Putamen (tissue), 1 donor: ENCODE measurements at regions not wholly inside any gene's neighbourhood (a gene's known extent, or its start where the extent isn't known, plus 50 kb on each side); places are given as distances from the start of the nearest gene placed in this dataset.

Experiments
- DNase-seq: peaks from one replicate; pipeline ENCODE4 v3.0.0-alpha.2; 2016; ENCODE audit warnings: low spot score

DNA sequence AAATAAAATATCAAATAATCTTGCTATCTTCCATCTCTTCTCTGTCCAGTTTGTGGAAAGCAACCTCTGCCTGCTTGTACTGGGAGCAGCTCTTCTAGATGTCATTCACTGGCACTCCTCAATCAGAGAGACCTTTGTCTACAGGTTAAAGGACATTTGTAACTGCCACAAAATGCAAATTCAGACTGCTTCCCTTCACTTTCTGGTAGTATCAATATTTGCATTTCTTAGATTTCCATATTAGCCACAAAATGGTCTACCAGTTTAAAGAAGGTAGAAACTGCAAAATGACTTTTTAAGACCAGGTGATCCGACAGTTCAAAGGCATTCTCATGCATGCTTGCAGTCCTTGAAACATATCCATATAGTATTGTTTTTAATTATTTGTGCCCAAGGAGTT, 51.7 kb upstream of the RCN1 start:
- no peak for DNase-seq

DNA sequence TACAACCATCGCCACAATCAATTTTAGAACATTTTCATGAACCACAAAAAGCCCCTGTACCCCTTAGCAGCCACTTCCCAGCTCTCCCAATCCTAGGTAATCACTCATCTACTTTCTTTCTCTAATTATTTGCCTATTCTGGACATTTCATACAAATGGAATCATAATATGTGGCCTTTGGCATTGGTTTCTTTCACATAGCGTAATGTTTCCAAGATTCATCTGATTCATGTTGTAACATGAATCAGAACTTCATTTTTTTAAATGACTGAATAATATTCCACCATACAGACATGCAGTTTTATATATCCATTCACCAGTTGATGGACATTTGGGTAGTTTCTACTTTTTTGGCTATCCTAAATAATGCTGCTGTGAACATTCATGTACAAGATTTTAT, 56.2 kb upstream of the RCN1 start:
- DNase-seq: no peak

DNA sequence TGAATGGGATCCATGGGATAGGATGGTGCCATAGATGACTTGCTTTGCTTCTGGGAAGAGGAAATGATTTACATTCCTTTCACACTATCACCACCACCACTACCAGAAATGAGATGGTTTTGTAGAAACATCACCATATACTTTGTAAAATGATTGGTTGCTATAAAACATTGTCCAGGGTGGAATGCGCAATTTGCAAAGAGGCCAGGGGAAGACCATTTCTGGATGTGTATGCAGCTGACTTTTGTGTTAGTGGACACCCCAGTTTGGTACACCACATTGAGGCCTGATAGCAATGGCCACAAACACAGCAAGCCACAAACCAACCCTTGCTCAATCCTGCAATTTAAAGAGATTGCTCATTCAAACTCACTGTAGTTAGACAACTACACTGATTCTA, 56.7 kb upstream of the RCN1 start:
- no peak for DNase-seq

DNA sequence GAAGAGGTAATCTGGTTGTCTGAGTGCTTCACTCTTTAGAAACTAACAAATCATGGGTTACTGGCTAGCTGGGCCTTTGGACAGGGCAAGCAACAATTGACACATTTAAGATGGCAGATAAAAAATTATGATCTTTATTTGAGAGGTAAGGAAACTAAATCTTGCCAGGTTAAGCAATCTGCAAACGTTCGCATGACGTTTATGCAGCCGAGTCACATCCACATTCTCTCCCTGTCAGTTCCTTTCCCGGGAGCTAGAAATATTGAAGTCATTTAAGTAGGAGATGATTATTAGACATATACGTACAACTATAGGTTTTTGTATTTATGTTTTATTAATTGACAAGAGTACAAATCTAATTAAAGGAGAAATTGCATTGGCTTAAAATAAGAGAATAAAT, 57.4 kb upstream of the RCN1 start:
- no peak for DNase-seq

DNA sequence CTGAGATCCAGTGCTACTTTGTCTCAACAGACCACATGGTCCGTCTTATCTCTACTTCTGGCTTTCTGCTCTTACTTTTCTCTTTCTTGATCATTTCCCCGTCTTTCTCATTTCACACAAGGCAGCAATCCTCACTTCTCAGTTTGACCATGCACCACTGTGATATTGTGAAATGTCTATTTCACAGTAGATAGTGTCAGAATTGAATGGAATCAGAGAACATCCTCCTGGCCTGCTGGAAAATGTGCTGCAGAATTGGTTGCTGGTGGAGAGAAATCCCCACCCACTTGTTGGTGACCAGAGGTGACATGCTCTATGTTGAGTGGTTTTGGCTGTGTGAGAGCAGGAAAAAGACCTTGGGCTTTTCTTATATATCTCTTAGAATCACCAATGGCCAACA, 57.8 kb upstream of the RCN1 start:
- no peak for DNase-seq

DNA sequence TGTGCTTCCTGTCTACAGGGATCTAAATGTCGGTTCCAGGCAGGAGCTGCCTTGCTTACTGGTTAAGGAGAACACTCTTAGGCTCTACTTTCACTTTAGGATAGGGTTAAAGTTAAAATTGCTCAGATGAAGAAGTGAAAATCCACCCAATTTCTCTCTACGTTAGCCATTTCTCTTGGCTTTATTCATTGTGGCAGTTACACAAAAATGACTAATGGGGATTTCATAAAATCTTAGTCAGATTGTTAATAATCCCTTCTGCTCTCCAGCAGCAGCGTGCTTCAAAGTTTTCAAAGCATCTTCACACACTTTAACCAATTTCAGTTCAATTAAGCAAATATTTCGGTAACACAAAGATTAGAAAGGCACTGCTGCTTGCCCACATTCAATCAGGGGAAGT, 58.4 kb upstream of the RCN1 start:
- no peak for DNase-seq

DNA sequence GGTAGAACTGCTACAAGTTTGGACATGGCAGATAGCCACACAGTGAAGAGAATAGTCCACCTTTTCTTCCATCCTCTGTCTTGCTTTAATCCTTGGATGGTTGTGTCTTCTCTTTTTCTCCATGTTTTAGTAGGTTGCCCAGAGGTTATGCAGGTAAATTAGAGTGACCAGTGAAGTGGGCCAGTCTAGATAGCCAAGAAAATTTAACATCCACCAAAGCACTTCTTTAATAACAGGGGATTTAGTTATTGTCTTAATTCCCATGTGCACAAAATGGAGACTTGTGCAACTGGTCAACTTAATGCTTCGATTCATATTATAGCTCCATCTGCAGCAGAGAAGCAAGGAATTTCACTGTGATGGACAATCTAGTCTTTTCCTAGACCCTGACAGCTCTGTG, 58.8 kb upstream of the RCN1 start:
- DNase-seq: no peak

DNA sequence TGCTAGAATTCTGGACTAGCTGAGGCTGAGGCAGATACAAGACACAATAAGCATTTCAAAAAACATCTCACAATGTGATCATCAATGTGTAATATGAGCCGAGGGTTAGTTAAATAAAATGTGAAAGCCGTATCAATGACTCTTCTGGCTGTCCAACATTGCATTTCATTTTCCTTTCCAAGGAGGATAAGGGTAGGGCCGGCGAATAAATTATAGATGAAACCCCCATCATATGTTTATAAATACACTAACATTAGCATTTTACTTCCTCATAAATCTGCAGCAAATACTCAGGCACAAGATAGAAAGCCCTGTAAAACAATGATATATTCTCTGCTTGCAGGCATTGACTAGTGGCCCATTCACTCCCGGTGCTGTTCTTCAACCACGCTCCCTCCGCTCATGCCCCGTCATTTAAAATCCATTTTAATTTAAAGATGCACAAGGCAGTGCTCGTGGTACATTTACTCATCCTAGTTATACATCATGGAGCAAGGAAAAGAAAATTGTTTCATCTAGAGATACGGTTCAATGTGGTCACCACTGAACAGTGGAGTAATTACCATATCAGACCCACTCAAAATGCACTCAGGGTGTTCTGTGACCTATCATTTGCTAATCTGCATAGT, 59.9 kb upstream of the RCN1 start:
- no peak for DNase-seq

DNA sequence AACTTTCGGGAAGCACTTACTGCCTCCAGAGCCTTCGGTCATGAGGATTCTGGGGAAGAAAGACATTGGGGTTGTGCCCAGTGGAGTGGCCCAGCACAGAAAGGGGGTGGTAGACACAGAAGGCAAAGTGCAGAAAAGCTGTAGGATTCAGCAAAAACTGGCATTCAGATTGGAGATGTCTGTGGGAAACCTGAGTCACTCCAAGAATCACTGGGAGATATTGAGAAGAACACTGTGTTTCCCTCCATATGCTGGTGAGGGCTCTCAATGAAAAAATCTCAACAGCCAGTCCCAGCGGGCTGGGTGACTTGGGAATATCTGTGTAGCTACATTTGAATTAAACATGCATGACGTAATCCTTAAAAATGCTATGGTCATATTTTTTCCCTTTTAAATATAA, 61.2 kb upstream of the RCN1 start:
- DNase-seq: no peak

DNA sequence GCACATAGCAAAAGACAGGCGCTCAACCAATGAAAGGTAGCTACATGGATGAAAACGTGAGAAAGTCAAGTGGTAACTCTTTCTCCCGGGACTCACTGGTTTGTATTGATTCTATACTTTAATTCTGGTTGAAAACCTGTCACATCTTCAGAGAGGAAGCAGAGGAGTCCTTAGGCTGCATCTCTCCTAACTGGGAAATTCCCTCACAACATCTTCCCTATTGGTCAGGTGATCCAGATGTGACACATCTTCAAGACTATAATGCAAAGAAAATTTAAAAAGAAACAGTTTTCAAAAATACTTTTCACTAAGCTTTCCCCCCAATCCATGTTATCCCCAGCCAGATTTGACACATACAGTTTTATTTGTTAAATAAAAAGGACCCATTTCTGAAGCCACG, 62.7 kb upstream of the RCN1 start:
- DNase-seq: no peak

DNA sequence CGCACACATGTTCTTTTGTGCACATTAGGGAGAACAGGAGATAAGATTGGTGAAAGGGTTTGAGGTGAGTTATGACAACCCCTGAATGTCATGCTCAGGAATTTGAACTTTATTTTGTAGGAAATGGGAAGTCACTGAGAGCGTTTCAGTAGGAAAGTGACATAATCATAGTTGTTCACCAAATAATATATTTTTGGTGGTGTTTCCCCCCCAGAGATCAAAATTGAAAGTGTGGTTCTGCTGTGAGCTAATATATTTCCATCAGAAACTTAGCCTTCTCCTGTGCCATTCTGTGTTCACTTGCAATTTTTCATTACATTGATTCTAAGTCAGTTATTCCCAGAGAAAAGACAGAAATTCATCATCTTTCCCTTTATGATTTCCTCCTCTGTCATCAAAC, 64.1 kb upstream of the RCN1 start:
- DNase-seq: no peak

DNA sequence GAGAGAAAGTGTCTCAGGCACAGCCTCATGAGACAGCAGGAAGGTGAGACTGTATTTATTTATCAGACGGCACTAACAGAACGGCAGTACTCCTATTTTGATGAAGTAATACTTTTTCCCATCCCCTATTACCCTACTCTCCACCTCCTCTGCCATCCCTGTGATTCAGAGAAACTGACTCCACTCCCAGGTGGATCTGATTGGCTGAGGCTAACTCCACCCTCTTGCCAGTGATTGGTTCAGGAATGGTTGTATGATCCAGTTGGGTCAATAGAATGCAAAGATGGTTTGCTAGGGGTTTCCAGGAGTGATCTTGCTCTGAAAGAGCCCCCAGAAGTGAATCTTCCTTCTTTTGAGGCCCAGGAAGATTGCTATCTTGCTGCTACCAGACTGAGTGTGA, 65.9 kb upstream of the RCN1 start:
- no peak for DNase-seq

DNA sequence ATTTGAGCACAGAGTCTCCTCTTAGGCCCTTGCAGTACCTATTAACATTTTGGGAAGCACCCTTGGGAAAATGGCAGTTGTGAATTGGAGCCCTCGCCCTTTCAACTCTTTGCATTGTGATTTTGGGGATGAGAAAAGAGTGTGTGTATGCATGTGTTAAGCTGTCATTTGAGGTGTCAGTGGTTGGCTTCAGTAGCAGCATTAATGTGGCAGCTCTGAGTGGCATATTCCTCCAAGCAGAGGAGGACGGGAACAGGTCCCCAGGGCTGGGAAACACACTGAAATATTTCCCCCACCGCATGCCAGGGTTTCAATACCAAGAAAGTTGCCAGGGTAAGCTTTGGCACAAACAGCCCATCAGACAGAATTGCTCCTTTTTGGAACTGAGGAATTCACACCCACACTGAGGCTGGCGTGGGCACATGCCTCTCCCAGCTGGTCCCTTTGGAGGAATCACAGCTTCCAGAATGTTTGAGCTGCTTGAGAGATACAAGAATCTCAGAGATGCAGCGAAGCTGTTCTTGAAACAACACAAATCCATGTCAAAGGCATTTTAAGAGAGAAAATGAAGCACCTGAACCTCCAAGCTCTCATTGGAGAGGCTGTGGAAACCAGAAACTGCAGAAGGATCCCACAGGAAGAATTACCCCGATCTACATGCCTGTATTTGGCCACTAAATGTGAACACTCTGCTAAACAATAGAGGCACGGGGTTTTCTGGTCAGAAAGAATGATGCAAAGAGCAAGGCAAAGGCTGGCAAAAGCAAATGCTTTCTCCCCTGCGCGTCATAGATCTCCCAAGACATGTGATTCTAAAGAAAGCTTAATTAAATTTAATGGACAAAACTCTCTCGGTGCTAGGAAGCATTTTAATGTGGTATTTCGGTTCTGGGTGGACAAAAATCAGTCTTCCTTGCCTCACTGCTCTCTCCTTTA, 67.2 kb upstream of the RCN1 start:
- DNase-seq: peak; percentile 22

DNA sequence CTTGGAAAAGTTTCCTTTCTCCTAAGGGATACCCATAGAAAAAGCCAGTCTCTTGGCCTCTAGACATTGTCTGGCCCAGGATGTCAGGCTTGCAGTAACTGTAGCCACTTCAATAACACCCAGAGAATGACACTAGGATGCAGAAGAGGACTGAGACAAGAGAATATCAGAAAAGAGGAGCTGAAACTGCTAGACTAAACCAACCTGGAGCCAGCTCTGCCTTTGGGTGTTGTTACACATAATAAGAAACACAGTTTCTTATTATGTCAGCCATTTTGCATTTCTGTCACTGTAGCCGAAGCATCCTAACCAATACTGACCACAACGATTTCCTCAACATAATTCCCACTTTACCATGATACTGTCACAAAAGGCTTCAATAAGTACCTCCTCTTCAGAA, 72.2 kb upstream of the RCN1 start:
- DNase-seq: no peak

DNA sequence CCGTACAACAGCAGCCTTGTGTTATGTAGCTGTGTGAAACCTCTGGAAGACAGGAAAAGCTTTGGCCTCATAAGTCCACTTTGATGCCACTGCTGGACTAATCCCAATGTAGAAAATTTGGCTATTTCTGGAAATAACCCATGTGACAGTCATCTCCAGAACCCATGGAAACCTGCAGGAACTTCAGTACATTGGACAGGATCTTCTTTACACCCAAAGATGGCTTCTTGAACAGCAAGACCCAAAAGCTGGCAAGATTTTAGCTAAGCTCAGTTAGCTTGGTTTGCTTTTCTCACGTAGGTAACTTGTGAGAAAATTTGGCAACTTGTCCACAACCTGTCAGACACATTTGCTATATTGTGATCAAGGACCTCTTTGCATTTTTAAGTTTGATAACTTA, 74.8 kb upstream of the RCN1 start:
- no peak for DNase-seq

DNA sequence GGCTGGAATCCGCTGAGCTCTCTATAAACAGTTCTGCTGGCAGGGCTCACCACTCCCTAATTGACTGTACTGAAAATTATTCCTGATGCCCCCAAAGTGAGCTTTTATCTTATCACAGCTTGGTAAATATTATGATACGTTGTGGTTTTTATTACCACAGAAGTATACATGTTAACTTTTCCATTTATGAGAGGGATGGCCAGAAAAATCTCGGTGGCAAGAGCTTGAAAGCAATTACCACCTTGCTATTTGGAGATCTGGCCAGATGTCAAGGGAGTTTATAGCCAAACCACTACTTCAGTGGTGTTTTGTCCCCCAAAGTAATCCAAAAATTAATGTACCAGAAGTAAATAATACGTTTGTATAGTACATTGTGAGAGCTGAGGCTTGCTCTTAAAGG, 75.4 kb upstream of the RCN1 start:
- DNase-seq: no peak

DNA sequence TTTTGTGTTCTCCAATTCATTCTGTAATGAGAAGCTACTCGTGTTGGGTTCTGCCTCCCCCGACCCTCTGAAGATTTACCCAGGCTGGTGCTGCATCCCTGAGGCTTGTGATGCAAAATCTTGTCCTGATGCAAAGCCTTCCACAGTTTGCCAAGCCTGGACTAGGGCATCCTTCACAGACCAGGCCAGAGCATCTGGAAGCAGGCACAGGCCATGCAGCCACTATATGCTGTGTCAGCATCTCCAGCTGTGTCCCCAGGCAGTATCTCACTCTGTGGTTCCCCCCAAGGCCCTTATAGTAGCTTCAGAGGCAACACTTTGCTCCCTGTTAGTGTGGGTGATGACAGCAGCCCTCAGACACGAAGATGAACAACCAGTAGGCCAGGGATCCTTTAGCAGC, 77.3 kb upstream of the RCN1 start:
- no peak for DNase-seq

DNA sequence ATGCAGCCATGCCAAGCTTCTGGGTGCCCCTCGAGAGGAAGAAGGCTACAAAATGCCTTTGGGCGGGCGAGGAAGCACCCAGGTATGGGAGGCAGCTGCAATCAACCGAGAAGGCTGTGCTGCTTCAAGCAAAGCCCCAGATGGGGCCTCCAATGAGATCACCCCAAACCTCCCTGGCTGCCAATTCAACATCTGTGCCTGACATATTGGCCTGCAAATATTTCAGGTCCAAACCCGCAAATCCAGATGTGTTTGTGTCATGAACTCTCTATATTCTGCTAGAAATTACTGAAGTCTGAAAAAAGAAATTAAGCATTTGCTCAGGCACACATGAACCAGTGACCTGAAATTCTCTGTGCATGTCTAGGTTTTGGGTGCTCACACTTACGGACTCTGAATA, 78.8 kb upstream of the RCN1 start:
- no peak for DNase-seq

DNA sequence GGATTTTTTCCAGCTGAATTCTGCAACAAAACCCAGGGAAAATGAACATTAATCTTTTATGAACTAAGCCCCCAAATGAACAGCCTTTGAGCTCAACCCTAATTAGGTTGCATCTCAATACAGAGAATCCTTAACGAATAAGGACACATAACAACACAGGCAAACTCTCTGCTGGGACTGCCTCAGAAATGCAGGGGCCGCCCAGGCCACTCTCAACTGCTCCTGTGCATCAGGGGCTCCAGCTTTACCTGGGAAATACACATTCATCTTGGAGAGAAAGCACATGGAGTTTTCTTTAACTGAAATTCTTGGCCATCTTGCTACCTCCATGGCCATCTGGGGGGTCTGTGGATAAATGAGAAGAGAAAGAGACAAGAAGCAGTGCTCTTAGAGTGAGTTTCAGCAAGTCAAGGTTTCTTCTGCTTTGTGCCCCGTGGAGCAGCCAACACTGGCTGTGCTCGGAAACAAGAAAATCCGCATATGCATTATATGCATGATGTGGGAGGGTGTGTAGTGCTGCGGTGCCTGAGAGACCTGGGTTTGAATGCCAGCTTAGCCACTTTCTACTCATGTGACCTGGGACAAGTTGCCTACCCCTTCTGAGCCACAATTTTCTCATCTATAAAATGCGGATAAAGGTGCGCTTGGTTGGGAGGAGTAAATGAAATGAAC, 81.9 kb upstream of the RCN1 start:
- no peak for DNase-seq

DNA sequence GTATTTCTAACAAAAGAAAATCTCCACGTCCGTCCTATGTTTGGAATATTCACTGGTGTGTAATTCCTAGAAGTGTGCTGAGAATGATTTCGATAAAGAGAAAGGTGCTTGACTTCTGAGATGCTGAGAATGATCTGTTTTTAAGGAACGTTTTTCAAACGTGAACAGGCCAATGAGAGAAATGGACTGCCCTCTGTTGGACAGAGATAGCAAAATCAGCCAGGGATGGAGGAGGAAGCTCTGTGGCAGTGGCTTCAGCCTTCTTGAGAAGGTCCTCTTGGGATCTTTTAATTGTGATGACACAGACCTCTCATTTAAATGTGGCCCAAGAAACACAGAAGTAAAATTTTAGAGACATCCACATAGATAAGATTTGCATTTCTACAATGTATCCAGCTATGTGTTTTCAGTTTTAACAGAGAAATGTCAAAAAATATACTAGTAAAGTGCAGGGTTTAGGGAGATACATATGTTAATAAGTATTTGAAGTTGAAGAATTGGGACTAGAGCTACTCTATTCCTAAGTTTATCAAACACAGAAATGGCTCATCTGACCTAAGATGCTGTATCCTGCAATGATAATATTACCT, 84.0 kb upstream of the RCN1 start:
- no peak for DNase-seq

DNA sequence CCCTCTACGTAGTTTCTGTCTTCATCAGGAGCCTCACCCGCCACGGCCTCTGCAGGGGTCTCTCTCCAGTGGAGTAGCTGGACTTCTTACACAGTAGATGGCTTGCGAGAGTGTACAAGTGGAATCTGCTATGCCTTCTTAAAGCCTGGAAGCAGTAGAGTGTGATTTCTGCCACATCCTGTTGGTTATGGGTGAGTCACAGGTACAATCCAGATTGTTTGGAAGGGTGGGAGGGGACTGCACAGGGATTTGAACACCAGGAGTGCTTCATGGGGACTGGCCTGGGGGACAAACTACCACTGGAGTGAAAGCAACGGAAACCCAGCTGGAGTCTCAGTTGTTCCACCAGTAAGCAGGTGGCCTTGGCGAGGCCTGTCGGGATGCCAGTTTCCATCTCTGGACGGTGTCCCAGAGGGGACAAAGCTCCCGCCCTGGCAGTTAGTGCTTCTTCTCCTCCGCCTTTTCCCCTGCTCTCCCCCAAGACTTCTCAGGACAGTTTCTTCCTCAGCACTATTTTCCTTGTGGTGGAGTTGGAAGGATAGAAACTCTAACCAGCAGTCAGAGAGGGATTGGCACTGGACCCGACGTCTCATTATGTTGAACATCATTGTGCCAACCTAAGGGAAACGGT, 85.0 kb upstream of the RCN1 start:
- DNase-seq: no peak

DNA sequence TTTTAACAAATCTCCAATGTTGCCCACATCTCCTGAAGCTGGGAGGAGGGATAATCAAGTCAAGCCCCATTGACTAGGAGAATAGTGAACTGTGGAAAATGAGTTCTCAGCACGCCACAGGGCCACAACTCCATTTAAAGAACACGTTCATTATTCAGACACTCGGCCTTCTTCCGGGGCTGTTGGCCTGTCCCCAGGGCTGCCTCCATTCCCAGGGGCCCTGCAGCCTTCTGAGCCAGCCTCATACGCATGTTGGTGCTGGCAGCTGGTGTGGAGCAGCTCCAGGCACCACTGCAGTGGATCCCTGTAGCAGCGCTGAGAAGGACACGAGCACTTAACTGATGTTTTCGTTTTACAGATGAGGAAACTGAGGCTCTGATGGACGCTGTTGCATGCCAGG, 87.5 kb upstream of the RCN1 start:
- no peak for DNase-seq
